ENCODE measurements at regions not wholly inside any gene's neighbourhood (a gene's known extent, or its start where the extent isn't known, plus 50 kb on each side); places are given as distances from the start of the nearest gene placed in this dataset.

DNA sequence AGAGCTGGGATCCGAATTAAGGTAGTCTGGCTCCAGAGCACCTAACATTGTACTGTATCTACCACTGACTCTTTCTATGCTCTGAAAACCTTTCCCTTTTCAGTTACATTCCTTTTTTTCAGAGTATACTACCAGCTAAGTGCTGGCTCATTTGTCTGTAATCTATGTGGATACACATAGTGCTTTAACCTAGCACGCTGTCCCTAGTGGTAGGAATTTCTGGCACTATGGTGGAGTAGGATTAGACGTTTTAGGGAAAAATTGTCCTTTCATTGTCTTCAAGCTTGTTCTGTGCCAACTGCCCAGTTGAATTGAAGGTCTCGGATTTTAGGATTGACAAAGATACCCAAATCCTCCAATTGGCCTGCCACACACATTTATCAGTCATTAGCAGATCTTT is 259.1 kb upstream of the FERMT1 start:
- TF ChIP-seq, protein P1, sequence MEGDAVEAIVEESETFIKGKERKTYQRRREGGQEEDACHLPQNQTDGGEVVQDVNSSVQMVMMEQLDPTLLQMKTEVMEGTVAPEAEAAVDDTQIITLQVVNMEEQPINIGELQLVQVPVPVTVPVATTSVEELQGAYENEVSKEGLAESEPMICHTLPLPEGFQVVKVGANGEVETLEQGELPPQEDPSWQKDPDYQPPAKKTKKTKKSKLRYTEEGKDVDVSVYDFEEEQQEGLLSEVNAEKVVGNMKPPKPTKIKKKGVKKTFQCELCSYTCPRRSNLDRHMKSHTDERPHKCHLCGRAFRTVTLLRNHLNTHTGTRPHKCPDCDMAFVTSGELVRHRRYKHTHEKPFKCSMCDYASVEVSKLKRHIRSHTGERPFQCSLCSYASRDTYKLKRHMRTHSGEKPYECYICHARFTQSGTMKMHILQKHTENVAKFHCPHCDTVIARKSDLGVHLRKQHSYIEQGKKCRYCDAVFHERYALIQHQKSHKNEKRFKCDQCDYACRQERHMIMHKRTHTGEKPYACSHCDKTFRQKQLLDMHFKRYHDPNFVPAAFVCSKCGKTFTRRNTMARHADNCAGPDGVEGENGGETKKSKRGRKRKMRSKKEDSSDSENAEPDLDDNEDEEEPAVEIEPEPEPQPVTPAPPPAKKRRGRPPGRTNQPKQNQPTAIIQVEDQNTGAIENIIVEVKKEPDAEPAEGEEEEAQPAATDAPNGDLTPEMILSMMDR (IDR thresholded peaks at IDR 0.05; ENCODE audit: insufficient read depth, low read depth, low read length) = peak; percentile 53
- TF ChIP-seq EZH2 (IDR thresholded peaks at IDR 0.05; ENCODE audit: insufficient read depth, low read length) = no peak

Measured in astrocyte (in vitro differentiated cells and primary cell).